GM10266 (cell line): ENCODE measurements at regions not wholly inside any gene's neighbourhood (a gene's known extent, or its start where the extent isn't known, plus 50 kb on each side); places are given as distances from the start of the nearest gene placed in this dataset.

ENCODE experiments used
- DNase-seq: peaks from one replicate; pipeline ENCODE4 v3.0.0; 2012; ENCODE audit errors: extremely low spot score
- TF ChIP-seq, protein P1 (sequence below): IDR thresholded peaks from 2 replicates; pipeline ENCODE4 v1.5.1; 2012; ENCODE audit warnings: mild to moderate bottlenecking, low read depth; ENCODE audit not compliant: control insufficient read depth, insufficient read depth; ENCODE audit errors: missing control alignments

DNA sequence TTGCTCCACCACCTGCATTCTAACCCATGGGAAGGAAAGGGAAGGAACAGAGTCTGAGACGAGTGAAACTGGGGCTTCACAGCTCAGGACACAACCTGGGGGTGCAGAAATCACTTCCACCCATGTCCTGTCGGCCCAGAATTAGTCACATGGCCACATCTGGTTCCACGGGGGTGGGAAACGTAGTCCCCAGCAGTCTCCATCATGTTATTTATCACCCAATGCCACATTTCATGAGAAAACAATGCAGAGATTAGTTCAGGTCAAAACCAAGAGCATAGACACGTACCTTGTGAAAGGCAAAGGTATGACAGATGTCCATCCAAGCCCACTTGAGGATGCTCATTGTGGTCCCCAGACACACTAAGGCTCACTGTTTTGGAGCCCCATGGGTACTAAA is 125.1 kb downstream of the MED10 start:
- DNase-seq = no peak
- TF ChIP-seq, protein P1, sequence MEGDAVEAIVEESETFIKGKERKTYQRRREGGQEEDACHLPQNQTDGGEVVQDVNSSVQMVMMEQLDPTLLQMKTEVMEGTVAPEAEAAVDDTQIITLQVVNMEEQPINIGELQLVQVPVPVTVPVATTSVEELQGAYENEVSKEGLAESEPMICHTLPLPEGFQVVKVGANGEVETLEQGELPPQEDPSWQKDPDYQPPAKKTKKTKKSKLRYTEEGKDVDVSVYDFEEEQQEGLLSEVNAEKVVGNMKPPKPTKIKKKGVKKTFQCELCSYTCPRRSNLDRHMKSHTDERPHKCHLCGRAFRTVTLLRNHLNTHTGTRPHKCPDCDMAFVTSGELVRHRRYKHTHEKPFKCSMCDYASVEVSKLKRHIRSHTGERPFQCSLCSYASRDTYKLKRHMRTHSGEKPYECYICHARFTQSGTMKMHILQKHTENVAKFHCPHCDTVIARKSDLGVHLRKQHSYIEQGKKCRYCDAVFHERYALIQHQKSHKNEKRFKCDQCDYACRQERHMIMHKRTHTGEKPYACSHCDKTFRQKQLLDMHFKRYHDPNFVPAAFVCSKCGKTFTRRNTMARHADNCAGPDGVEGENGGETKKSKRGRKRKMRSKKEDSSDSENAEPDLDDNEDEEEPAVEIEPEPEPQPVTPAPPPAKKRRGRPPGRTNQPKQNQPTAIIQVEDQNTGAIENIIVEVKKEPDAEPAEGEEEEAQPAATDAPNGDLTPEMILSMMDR = no peak

DNA sequence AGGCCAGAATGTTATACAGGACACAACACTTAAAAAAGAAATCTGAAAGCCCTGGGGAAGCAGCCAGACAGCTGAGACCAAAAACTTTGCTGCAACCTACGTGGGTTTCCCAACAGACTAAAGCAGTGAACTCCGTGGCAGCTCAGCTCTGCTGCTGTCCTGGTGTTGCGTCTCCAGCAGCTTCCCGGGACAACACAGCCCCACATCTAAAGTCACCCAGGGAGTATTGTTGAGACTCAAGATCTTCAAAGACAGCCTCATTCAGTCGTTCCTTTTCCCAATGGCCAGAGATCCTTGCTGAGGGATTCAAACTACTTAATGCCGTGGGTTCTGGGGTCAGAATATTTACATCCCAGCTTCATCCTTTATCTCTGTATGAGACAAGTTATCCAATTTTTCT is 125.8 kb downstream of the MED10 start:
- TF ChIP-seq, protein P1 = no peak
- DNase-seq = no peak

- TF ChIP-seq, protein P1 = no peak
- DNase-seq = no peak
Measured at GRCh38 chr5:6251565-6252102, 126.7 kb downstream of the MED10 start.

- TF ChIP-seq, protein P1 = no peak
- no peak for DNase-seq
Measured at GRCh38 chr5:6250121-6250520, 128.2 kb downstream of the MED10 start.

DNA sequence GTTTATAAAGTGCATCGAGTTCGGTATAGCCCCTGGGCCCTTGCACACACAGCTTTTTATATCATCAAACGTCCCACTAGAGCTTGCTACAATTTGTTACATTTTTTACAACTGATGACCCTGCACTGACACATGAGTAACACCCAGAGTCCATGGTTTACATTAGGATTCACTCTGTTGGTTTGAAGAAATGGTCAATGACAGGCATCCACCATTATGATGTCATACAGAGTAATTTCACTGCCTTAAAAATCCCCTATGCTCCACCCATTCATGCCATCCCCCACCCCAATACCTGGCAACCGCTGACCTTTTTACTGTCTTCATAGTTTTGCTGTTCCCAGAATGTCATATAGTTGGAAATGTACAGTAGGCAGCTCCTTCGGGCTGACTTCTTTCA is 130.2 kb downstream of the MED10 start:
- DNase-seq = no peak
- TF ChIP-seq, protein P1 = no peak

GRCh38 chr5:6246820-6247437 is 131.4 kb downstream of the MED10 start:
- TF ChIP-seq, protein P1 = no peak
- DNase-seq = no peak

- TF ChIP-seq, protein P1 = no peak
- no peak for DNase-seq
Measured at GRCh38 chr5:6244339-6244714, 134.0 kb downstream of the MED10 start.
